ENCODE measurements at regions not wholly inside any gene's neighbourhood (a gene's known extent, or its start where the extent isn't known, plus 50 kb on each side); places are given as distances from the start of the nearest gene placed in this dataset.
A peak's percentile ranks its signal among the peaks of the same experiment; 100 is the strongest.

DNA sequence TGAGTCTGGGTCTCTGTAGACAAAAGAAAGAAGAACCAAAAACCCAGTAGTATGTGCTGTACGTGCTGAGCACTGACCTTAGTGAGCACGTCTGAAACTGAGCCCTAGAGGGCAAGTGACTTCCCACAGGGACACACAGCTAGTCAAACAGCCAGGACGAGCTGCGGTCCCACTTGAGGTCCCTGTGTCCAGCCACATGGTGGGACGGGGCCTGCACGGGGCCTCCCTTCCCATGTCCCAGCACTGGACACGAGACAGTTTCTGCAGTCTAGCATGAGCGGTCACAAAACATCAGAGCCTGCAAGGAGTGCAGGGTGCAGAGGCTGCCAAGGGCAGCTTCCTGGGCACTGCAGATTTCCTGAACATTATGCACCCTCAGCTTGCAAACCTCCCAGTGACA is 121.6 kb downstream of the NCOR2 start:
- no peak for DNase-seq (ENCODE audit: low read depth)

DNA sequence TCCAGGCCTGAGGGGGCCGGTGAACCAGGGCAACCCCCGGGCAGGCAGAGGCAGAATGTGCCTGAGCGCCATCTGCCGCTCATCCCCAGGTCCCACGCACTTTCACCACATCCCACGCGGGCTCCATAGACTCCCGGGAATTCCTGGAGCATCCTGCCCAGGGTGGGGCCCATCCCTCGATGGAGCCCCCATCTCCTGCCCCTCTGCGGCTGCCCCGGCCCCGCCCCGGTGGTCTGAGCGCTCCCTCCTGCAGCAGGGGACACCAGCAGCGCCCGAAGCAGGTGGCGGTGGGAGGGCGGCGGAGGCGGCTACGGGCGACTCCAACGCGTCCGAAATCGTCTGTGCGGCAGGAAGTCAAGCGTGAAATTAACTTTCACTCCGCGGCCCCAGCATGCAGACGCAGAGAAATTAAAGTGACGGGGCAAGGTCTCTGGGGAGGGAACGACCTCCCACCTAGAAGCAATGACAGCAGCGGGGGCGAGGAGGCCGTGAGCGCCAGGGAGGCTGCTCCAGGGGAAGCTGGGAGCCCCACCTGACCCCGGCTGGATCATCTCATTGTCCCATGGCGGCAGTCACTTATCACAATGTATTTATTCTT is 122.2 kb downstream of the NCOR2 start:
- DNase-seq (ENCODE audit: low read depth) = no peak

DNA sequence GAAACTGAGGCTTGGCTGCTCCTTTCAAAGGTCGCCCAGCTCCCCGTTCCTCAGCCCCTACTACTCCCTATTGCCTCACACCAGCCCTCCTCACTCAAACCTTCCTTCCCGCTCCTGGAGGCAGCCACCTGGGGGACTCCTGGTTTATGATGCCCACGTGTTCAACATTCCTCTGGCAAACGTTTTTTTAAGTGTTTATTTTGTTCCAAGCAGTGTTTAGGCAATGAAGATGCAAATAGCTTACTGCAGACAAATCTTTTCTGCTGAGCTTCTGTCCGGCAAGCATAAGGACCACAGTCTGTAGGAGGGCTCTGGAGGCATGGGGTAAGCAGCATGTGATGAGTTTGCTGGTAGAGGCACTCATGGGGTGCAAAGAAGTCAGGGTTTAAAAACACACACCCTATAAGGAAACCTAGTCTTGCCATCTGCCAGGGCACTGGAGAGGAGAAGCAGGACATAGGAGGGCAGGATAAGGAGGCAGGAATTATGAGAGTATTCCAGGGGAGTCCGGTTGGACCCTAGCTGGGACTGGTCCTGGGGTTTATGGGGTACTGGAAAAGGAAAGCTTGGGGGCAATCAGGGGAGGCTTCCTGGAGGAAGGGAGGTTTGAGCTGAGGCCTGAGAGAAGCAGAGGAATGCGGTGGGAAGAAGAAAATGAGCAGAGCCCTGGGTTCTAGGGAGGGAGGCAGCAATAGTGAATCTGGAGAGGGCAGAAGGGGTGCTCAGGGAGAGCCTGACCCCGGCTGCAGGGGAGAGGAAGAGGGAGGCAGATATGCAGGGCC is 123.3 kb downstream of the NCOR2 start:
- DNase-seq (ENCODE audit: low read depth) = no peak

DNA sequence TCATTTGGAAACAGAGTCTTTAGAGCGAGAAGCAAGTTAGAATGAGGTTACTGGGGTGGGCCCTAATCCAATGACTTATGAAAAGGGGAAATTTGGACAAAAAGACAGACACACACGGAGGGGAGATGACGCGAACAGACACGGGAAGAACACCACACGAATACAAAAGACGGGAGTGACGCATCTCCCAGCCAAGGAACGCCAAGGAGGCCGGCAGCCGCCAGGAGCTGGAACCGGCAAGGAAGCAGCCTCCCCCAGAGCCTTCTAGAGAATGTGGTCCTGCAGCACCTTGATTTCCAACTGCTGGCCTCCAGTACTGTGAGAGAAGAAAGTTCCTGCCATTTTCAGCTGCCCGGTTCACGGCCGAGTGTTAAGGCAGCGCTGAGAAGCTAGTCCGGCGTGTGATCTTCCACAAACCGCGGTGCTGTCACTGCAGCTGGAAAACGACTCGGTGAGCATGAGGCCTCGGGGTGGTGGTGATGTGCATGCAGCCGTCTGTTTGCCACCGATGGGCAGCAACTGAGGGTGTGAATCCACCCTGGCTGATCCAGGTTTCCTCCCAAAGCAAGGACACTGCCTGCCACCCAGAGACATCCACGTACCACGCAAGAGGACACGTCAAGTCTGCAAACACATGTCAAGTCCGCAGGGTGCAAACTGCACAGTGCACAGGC is 124.5 kb downstream of the NCOR2 start:
- DNase-seq (ENCODE audit: low read depth) = no peak

DNA sequence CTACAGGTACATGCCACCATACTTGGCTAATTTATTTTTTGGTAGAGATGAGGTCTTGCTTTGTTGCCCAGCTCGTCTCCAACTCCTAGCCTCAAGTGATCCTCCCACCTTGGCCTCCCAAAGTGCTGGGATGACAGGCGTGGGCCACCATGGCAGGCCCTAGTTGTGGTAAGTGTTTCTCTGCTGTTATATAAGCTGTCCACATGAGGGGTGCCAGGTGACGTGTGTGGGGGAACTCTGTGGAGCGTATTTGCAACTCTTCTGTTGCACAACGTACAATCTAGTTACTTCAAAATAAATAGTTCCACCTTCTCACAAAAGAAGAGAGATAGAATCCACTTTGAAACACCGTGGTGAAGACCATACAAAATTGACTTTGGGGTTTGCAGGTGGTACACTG is 125.1 kb downstream of the NCOR2 start:
- no peak for DNase-seq (ENCODE audit: low read depth)

DNA sequence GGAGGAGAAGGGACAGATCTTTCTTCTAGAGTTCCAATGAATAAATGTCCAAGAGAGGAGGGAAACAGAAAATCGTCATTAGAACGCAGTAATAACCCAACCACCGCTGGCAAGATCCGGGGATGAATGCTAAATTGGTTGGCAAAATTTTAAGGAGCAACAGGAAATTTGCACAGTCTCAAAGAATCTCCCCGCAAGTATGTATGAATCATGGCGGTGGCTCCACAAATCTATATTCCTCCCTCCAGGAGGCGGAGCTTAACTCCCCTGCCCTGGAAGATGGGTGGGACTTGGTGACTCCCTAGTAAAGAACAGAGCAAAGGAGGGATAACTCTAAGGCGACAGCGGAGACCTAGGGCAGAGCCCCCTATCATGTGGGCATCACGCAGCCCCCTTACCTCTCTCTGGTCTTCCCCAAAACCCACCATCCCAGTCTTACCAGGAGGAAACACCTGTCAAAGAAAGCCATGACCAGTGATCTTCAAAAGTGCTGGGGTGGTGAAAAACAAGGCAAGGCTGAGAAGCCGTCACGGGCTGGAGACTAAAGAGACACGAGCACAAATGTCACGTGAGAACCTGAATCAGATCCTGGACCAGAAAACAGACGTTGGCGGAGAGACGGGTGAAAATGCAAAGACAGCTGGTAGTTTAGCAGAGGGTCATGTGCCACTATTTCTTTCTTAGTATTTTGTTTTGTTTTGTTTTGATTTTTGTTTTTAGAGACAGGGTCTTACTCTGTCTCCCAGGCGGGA is 125.8 kb downstream of the NCOR2 start:
- DNase-seq (ENCODE audit: low read depth) = peak; percentile 90

DNA sequence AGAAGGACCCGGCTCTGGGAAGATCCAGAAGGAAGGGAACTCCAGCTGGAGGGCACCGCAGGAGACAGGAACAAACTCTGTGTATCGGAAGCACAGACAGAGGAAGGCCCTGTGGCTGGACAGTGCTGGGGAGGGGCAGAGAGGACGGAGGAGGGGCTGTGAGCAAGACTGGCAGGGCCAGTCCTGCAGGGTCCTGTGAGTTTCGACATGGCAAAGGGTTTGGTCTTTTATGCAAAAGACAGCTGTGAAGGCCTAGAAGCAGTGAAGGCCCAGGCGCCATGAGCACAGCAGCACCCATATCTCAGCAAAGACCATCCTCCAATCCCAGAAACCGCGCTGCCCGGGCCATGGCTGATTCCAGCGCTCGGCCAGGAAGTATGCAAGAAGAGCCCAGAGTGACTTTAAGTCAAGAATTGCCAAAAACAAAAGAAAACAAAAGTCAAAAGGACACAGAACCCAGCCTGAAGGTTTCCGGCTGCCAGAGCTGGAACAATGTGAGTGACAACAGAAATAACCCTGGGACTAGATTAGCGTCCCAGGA is 126.5 kb downstream of the NCOR2 start:
- no peak for DNase-seq (ENCODE audit: low read depth)

DNA sequence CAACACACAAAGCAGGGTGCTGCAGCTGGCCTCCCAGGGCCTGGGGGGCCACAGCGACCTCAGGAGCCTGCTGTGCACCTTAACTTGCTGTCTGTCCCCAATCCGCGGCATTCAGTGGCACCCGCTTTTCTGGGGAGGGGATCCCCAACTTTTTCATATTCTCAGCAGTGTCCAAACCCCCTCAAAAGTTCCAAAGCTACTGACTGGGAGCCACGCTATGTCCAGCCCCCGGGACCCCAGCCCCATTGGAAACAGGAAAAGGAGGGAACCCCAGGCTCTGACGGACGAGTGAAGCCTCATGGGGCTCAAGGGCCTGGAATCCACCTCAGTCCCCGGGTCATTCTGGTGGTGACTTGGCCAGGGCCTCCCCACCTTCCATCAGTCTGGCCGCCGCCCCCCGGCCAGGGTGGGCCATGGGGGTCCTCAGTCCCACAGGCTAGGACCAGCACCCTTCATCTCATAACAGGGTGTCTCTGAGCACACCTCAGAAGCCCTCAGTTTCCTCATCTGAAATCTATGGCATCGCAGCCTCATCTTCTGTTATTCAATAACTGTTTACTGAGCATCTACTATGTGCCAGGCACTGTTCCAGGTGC is 127.3 kb downstream of the NCOR2 start:
- no peak for DNase-seq (ENCODE audit: low read depth)

DNA sequence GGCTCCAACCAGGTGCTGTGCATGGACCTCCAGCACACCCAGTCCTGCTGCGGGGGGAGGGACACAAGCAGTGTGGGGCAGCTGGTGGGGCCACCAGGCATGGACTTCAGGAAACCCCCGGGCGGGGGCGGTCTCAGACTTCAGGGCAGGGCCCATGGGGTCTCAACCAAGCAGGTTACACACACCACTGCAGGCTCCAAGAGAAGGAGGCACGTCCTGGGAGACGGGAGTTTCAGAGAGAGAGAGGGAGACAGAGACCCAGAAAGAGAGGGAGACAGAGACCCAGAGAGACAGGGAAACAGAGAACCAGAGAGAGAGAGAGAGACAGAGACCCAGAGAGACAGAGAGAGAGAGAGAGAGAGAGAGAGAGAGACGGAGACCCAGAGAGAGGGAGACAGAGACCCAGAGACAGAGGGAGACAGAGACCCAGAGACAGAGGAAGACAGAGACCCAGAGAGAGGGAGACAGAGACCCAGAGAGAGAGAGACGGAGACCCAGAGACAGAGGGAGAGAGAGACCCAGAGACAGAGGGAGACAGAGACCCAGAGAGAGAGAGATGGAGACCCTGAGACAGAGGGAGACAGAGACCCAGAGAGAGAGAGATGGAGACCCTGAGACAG is 128.9 kb downstream of the NCOR2 start:
- peak; percentile 39 for DNase-seq (ENCODE audit: low read depth)

DNA sequence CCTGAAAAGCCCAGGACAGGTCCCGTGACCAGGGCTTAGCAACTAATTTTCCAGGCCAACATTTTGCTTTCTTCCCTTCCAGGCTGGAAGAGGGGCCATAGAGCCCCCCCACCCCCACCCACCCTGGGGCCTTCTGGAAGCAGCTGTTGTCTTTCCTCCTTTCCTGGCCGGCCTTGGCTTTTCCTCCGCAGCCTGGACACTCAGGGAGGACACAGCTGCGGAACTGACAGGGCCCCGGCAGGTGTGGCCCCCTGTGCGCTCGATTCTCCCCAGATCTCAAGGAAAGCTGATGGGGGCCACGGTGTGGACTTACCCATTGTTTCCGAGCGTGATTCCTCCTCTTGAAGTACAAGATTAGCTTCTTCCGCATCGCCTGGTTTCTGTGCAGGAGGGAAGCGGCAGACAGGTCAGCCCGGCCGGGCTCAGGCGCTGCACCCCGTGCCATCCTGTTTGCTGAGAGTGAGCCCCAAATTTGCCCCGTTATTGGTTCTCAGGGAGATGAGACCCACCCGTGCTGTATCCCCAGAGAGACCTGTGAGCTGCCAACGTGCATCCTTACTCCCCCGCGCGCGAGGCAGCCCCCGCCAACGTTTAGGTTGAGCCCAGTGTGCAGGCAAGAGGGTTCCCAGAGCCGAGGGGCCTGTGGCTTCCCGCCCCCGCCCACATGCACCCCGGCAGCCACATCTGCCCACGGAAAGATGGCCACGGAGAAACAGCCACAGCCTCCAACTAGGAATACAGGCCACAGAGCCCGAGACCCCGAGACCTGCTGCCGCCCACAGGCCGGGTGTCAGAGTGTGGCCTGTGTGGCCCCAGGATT is 129.6 kb downstream of the NCOR2 start:
- DNase-seq (ENCODE audit: low read depth) = peak; percentile 31

DNA sequence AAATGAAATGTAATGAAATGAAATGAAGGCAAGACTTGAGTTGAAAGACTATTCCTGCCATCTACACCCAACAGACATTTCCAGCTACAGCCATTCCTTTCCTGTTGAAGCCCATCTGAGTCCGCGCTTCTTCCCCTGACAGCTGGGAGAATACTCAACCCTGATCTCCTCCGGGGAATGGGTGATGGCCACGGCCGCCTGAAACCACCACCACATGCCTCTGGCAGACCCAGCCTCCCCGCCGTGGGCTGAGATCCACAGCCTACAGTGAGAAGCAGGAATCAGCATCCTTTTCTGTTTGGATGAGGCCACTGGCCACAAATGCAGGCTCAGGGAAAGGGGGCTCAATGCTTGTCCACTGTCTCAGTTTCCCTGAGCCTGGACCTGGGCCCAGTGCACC is 130.3 kb downstream of the NCOR2 start:
- DNase-seq (ENCODE audit: low read depth) = peak; percentile 72

DNA sequence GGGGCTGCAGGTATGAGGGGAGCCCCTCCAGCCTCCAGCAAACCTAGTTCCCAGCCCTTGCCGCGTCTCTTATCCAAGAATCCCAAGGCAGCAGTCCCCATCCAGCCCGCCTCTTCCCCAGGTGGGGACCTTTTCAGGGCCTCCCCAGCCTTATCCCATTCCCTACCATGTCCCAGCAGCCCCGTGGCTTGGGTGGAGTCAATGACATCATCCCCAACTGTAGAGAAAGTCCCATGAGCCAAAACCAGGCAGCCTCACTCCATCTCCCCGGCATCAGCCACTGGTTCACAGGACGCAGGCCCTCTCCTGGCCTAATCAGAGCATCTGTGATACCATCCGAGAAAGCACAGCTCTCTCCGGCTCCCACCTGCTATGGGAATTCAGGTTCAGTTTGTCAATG is 131.0 kb downstream of the NCOR2 start:
- DNase-seq (ENCODE audit: low read depth) = peak; percentile 36

DNA sequence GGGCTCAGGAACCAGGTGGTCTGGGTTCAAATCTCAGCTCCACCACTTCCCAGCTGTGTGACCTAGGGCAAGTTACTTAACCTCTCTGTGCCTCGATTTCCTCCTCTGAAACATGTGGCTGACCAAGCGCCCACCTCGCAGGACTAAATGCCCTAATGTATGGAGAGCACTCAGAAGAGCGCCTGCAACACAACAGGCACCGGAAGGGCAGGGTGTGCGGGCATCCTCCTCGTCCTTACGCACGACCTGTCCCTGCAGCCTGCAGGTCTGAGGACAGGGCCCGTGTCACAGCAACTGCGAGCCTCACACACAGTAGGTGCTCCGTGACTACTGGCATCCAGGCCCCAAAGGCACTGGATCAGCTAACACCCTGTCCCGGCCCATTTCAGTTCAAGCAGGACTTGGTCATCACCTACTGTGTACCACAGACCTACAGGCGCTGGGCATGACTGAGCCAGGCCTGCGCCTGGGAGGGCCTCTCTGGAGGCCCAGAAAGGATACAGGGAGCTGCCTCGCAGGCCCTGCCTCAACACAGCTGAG is 131.5 kb downstream of the NCOR2 start:
- DNase-seq (ENCODE audit: low read depth) = no peak

DNA sequence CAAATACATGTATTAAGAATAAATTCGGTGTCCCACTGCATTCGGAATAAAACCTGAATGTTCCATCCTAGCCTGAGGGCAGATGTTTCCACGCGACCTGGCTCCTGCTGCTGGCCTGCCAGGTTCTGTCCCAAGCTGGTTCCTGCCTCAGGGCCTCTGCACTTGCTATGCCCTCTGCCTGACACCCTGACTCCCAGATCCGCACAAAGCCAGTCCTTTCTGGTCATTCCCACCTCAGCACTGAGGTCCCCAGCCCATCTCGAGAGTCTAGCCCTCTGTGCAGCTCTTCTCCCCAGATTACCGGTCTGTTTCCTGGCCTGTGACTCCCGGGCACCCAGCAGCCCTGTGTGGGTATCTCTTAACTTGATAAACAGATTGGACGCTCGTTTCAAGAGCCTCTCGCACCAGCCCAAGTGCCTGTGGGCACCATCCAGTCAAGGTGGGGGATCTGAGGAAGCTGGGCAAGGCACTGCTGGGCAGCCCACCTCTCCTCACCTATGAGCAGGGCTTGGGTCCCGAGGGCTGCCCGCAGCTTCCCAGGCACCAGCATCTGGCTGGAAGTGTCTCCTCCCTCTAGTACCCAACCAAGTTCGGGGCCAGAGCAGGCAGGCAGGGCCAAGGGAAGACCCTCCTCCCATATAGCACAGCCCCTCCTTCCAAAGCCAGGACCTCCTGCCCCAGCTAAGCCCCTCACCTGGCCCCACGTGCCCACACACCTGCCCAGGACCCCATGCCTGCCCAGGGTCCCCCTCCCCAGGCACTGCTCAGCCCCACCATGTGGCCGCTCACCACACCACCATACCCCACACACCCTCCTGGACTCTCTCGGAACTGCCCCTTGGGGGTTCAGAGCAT is 132.2 kb downstream of the NCOR2 start:
- DNase-seq (ENCODE audit: low read depth) = no peak

DNA sequence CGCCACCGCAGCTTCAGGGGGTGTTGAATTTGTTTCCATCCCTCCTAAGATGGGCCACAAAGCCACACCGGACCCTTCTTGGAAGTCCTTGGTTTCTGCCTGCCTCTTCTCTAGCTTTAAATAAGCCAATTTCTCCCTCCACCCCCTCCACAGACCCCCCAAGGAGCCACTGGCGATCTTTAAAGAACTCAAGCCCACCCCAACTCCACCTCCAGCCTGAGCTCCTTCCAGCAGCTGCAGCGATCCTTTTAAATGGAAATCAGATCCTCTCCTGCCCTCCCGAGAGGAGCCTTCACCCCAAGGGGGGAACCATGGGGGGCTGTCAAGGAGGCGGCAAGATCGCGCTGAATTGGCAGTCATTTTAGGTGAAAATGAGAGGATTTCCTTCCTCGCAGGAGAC is 133.1 kb downstream of the NCOR2 start:
- DNase-seq (ENCODE audit: low read depth) = no peak

DNA sequence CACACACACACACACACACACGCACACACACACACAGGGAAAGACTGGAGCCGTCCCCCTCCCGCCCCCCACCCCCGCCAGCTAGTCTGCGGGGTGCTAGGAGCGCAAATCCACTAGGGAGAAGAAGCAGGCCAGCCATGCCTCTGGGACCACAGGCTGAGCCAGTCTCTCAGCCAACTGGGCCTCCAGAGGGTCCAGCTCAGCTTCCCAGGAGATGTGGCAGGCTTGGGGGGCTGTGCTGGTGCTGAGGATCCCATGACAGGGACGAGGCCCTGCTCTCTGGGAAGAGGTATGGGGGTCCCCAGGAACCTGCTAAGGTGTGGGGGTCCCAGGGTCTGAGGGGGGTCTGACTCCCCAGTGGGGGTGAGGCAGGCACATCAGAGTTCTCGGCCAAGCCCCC is 133.5 kb downstream of the NCOR2 start:
- no peak for DNase-seq (ENCODE audit: low read depth)

DNA sequence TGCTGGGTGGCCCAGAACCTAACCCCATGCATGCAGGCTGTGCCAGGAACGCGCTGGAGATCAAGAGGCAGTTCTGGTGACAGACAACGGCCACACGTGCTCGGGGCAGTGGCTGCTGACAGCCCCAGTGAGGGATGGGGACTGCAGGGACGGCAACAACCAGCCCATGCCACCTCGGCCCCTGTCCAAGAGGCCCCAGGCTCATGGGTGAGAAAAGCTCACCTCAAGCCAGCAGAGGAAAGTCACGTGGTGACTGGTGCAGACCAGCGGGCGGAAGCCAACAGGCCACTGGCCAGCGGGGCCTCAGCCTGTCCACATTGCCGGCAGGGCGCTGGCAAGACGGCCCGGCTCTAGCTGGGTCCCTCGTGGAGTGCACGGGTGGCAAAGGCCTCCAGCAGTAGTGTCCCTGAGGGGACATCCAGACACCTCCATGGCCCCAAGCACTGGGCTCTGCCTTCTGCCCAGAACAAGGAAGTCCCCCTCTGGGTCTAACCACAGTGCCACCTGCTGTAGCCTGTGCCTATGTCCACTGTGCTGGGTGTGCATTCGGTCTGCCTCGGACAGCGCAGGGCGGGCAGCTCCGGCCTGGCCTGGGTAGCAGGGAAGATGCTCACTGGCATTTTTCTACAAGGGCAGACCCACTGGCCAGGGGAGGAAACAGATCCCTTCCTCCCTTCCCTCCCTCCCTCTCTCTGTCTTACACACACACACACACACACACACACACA is 134.1 kb downstream of the NCOR2 start:
- DNase-seq (ENCODE audit: low read depth) = no peak

DNA sequence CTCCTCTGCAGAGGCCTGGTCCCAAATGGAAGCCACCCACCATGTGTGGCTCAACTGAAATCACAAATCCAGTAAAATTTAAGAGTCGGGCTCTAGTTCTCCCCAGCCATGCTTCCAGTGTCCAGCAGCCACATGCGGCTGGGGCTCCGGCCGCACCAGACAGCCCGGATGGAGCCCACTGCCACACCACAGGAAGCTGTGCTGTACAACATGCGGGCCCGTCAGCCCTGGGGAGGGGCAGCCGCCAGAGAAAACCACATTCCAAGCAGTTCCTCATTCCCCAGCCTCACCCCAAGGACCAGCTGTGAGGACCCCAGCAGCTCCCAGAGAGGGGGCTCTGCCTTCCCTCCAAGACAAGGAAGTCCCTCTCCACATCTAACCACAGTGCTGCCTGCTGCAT is 135.0 kb downstream of the NCOR2 start:
- no peak for DNase-seq (ENCODE audit: low read depth)

Data from myocyte (in vitro differentiated cells).